ENCODE measurements at regions not wholly inside any gene's neighbourhood (a gene's known extent, or its start where the extent isn't known, plus 50 kb on each side); places are given as distances from the start of the nearest gene placed in this dataset.
"Not testable (repeated sequence)": the region's sequence is repeated elsewhere in the genome, so short reads cannot be mapped to it uniquely, and the experiment has no call there.

- no peak for DNase-seq (ENCODE audit: low spot score)
Observed at GRCh38 chr13:87736849-87737385, 65.7 kb downstream of the SLITRK5 start.

GRCh38 chr13:87754097-87754496 lies 82.9 kb downstream of the SLITRK5 start:
- no peak for DNase-seq (ENCODE audit: low spot score)

GRCh38 chr13:87769445-87769844 lies 98.3 kb downstream of the SLITRK5 start:
- DNase-seq (ENCODE audit: low spot score), result no peak

GRCh38 chr13:87777387-87777786 lies 106.2 kb downstream of the SLITRK5 start:
- DNase-seq (ENCODE audit: low spot score), result no peak

- no peak for DNase-seq (ENCODE audit: low spot score)
Observed at GRCh38 chr13:87778128-87778527, 107.0 kb downstream of the SLITRK5 start.

- no peak for DNase-seq (ENCODE audit: low spot score)
Observed at GRCh38 chr13:87779426-87779825, 108.3 kb downstream of the SLITRK5 start.

GRCh38 chr13:87783366-87783765 lies 112.2 kb downstream of the SLITRK5 start:
- DNase-seq (ENCODE audit: low spot score), result no peak

- DNase-seq (ENCODE audit: low spot score), result no peak
Observed at GRCh38 chr13:87788363-87788762, 117.2 kb downstream of the SLITRK5 start.

GRCh38 chr13:87792878-87793277 lies 121.7 kb downstream of the SLITRK5 start:
- no peak for DNase-seq (ENCODE audit: low spot score)

GRCh38 chr13:87798536-87798935 lies 127.4 kb downstream of the SLITRK5 start:
- no peak for DNase-seq (ENCODE audit: low spot score)

GRCh38 chr13:87810391-87810801 lies 139.2 kb downstream of the SLITRK5 start:
- no peak for DNase-seq (ENCODE audit: low spot score)

GRCh38 chr13:87810920-87811344 lies 139.8 kb downstream of the SLITRK5 start:
- DNase-seq (ENCODE audit: low spot score), result no peak

- no peak for DNase-seq (ENCODE audit: low spot score)
Observed at GRCh38 chr13:87814403-87814802, 143.2 kb downstream of the SLITRK5 start.

GRCh38 chr13:87820241-87820640 lies 149.1 kb downstream of the SLITRK5 start:
- DNase-seq (ENCODE audit: low spot score), result no peak

- DNase-seq (ENCODE audit: low spot score), result no peak
Observed at GRCh38 chr13:87821512-87821911, 150.3 kb downstream of the SLITRK5 start.

- DNase-seq (ENCODE audit: low spot score), result not testable (repeated sequence)
Observed at GRCh38 chr13:87826301-87826700, 155.1 kb downstream of the SLITRK5 start.

GRCh38 chr13:87827479-87827878 lies 156.3 kb downstream of the SLITRK5 start:
- DNase-seq (ENCODE audit: low spot score), result no peak

- DNase-seq (ENCODE audit: low spot score), result no peak
Observed at GRCh38 chr13:87837522-87837921, 166.4 kb downstream of the SLITRK5 start.

GRCh38 chr13:87837946-87838345 lies 166.8 kb downstream of the SLITRK5 start:
- no peak for DNase-seq (ENCODE audit: low spot score)

GRCh38 chr13:87851410-87851809 lies 180.2 kb downstream of the SLITRK5 start:
- no peak for DNase-seq (ENCODE audit: low spot score)

- DNase-seq (ENCODE audit: low spot score), result no peak
Observed at GRCh38 chr13:87855553-87855952, 184.4 kb downstream of the SLITRK5 start.

- no peak for DNase-seq (ENCODE audit: low spot score)
Observed at GRCh38 chr13:87859261-87859660, 188.1 kb downstream of the SLITRK5 start.

- no peak for DNase-seq (ENCODE audit: low spot score)
Observed at GRCh38 chr13:87867426-87867825, 196.3 kb downstream of the SLITRK5 start.

GRCh38 chr13:87868731-87869130 lies 197.6 kb downstream of the SLITRK5 start:
- no peak for DNase-seq (ENCODE audit: low spot score)

GRCh38 chr13:87872813-87873212 lies 201.6 kb downstream of the SLITRK5 start:
- no peak for DNase-seq (ENCODE audit: low spot score)
